GM12865 (cell line): ENCODE measurements at regions not wholly inside any gene's neighbourhood (a gene's known extent, or its start where the extent isn't known, plus 50 kb on each side); places are given as distances from the start of the nearest gene placed in this dataset.

Experiments
- DNase-seq: peaks from one replicate; pipeline ENCODE4 v3.0.0; 2010; ENCODE audit warnings: low read depth
- H3K4me3 ChIP-seq: 2 replicates; pipeline ENCODE4 v1.5.1; 2011; ENCODE audit warnings: mild to moderate bottlenecking, low read depth, low read length, control low read depth
- TF ChIP-seq, protein P1 (sequence below): IDR thresholded peaks from 2 replicates; pipeline ENCODE4 v1.5.1; 2011; ENCODE audit warnings: low read length, control low read depth, low read depth, inconsistent platforms; ENCODE audit not compliant: insufficient read depth; ENCODE audit errors: missing control alignments

DNA sequence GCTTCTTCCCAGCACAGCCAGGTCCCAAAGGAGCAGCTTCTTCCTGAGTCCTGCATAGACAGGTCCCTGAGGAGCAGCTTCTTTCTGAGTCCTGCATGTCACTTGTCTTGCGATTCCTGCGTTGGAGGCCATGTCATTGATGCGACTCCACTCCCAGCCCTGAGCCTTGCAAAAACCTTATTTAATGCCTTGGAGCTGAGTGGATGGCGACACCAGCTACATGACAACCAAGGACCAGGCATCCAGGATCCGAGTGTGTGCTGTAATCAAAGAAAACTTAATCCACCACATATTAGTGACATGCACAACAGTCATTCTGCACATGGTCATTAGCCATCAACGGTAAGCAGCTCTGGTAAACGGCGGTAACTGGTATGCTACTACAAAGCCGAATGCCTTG lies 315.8 kb downstream of the TEX29 start:
- no peak for DNase-seq
- no peak overlapping the region for H3K4me3 ChIP-seq
- TF ChIP-seq, protein P1, sequence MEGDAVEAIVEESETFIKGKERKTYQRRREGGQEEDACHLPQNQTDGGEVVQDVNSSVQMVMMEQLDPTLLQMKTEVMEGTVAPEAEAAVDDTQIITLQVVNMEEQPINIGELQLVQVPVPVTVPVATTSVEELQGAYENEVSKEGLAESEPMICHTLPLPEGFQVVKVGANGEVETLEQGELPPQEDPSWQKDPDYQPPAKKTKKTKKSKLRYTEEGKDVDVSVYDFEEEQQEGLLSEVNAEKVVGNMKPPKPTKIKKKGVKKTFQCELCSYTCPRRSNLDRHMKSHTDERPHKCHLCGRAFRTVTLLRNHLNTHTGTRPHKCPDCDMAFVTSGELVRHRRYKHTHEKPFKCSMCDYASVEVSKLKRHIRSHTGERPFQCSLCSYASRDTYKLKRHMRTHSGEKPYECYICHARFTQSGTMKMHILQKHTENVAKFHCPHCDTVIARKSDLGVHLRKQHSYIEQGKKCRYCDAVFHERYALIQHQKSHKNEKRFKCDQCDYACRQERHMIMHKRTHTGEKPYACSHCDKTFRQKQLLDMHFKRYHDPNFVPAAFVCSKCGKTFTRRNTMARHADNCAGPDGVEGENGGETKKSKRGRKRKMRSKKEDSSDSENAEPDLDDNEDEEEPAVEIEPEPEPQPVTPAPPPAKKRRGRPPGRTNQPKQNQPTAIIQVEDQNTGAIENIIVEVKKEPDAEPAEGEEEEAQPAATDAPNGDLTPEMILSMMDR = no peak

DNA sequence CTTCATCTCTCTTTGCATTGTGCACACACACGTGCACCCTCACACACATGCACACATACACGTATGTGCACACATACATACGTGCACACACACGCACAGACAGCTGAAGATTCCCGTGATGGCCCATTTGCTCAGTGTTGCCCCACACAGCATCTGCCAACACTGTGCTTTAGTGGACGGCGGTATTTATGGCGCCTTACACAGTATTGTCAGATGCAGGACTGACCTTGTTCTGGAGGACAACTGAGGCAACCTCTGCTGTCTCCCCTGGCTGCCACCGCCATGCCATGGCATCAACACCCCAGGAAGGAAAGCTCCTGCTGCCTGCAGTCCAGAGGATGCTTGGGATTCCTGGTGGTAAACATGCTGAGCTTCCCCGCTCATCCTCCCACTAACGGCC lies 316.4 kb downstream of the TEX29 start:
- DNase-seq = no peak
- TF ChIP-seq, protein P1 = no peak
- H3K4me3 ChIP-seq = no peak overlapping the region

- DNase-seq = no peak
- TF ChIP-seq, protein P1 = no peak
Measured at GRCh38 chr13:111637365-111637764, 316.9 kb downstream of the TEX29 start.

DNA sequence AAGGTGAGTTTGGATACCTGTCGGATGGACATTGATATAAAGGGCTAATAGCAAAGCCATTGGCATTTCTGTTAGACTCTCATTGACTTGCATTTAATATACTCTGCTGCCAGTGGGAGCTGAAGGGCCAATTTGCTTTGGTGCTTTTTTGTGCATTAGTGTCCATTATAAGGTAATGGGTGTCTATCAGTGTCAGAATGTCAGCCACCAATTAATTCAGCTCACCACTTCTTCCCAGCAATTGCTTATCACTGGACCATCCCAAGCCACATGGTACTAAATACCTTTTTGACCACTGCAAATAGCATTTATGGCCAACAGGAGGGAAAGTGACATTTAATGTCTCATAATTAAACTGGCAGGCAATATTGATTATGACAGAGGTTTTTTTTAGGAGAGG lies 317.8 kb downstream of the TEX29 start:
- DNase-seq = no peak
- TF ChIP-seq, protein P1 = no peak
- no peak overlapping the region for H3K4me3 ChIP-seq

More at GRCh38 chr13:111637365-111637764, 316.9 kb downstream of the TEX29 start:
- H3K4me3 ChIP-seq = no peak overlapping the region

DNA sequence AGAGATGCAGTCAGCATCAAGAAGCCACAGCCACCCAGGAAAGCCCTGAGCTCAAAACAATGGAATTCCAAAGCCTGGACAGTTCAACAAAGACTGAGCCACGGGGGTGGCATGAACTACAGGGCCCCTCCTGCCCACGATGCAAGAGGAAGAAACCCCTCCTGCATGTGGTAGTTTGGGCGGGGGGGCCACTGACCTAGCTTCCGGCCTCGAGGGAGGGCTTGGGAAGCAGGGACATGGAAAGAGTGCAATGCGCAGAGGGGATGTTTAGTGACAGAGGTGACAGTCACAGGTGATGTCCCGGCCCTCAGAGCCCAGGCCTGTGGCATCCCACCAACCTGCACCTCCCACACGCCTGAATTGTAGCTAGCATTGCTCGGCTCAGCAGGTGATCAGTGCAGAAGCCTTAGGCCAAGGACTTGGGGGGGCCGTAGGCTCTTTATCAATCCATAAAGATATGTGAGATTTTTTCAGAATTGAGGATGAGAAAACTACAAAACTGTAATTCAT lies 318.8 kb downstream of the TEX29 start:
- H3K4me3 ChIP-seq = no peak overlapping the region
- TF ChIP-seq, protein P1 = no peak
- DNase-seq = no peak

- TF ChIP-seq, protein P1 = no peak
- no peak for DNase-seq
- H3K4me3 ChIP-seq = no peak overlapping the region
Measured at GRCh38 chr13:111640006-111640405, 319.6 kb downstream of the TEX29 start.

GRCh38 chr13:111640476-111640875 lies 320.0 kb downstream of the TEX29 start:
- TF ChIP-seq, protein P1 = no peak
- no peak overlapping the region for H3K4me3 ChIP-seq
- no peak for DNase-seq
